IPS-18a (cell line): ENCODE measurements at regions not wholly inside any gene's neighbourhood (a gene's known extent, or its start where the extent isn't known, plus 50 kb on each side); places are given as distances from the start of the nearest gene placed in this dataset.
A peak's percentile ranks its signal among the peaks of the same experiment; 100 is the strongest.

ENCODE experiments used
- H3K27ac ChIP-seq: one replicate; pipeline ENCODE4 v1.5.1; 2013; ENCODE audit warnings: low read length
- H3K27me3 ChIP-seq: one replicate; pipeline ENCODE4 v1.6.1; 2013; ENCODE audit warnings: mild to moderate bottlenecking, low read length; ENCODE audit not compliant: control insufficient read depth, insufficient read depth
- H3K36me3 ChIP-seq: one replicate; pipeline ENCODE4 v1.6.1; 2013; ENCODE audit warnings: low read depth, low read length; ENCODE audit not compliant: control insufficient read depth
- H3K4me1 ChIP-seq: one replicate; pipeline ENCODE4 v1.6.1; 2013; ENCODE audit warnings: low read depth, low read length; ENCODE audit not compliant: control insufficient read depth
- H3K4me3 ChIP-seq: one replicate; pipeline ENCODE4 v1.5.1; 2013; ENCODE audit warnings: low read length
- H3K9ac ChIP-seq: one replicate; pipeline ENCODE4 v1.6.1; 2013; ENCODE audit warnings: mild to moderate bottlenecking, low read length, moderate library complexity
- H3K9me3 ChIP-seq: one replicate; pipeline ENCODE4 v1.6.1; 2013; ENCODE audit warnings: low read depth, low read length; ENCODE audit not compliant: control insufficient read depth

DNA sequence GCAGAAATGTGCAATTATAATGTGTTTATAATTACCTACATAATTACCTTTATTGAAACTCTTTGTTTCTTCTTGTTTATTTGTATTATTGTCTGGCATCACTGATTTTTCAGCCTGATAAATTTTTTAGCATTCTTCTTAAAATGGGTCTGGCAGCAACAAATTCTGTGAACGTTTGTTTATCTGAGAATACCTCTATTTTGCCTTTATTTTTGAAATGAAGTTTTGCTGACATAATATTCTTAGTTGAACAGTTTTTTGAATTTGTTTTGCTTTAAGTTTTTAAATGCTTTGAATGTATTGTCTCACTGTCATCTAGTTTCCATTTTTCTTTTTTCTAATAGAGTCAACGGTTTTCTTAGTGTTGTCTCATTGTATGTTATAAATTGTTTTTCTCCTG lies 1152.0 kb upstream of the CDH2 start:
- no peaks in the 10 kb centered on the region for H3K27me3 ChIP-seq
- no peak overlapping the region for H3K27ac ChIP-seq
- no peaks in the 10 kb centered on the region for H3K9me3 ChIP-seq
- H3K4me1 ChIP-seq = peaks cover 6% of the 10 kb centered on the region
- no peak overlapping the region for H3K4me3 ChIP-seq
- no peaks in the 10 kb centered on the region for H3K36me3 ChIP-seq
- no peak overlapping the region for H3K9ac ChIP-seq

DNA sequence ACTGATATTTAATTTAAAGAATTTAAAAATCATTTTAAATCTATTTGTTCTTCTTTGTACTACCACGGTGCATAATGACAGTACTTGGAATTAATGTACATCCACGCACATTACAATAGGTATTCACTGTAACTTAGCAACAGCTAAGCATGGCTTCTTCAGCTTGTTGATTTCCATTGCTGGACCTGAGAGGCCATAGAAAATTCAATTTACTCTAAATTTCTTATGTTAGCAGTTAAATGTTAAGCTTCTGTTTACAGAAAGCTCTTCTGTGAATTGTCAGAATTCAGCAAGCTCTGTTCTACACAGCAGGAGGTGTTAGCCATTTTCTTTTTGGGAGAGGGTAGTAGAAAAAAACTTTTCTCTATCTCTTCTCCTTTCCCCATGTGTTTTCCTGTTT lies 1149.3 kb upstream of the CDH2 start:
- H3K36me3 ChIP-seq = no peaks in the 10 kb centered on the region
- peak overlapping the region; percentile 9 for H3K27ac ChIP-seq
- H3K27me3 ChIP-seq = no peaks in the 10 kb centered on the region
- H3K4me1 ChIP-seq = peaks cover 6% of the 10 kb centered on the region
- no peak overlapping the region for H3K4me3 ChIP-seq
- no peaks in the 10 kb centered on the region for H3K9me3 ChIP-seq
- no peak overlapping the region for H3K9ac ChIP-seq

DNA sequence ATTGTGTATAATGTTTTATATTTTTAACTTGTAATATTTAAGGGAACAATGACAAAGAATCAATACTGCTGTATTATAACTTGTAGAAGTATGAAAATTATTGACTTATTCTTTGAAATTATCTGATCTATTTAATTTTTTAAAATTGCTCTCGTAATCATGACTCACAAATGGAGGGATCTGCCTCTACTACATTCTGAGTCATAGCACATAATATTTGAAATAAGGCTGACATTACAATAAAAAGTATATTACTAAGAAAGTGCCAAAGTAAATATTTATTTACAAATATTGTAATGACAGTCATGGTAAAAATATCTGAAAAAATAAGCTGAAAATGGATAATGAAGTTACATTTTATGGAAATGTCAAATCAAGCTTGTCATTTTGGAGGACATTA lies 1144.6 kb upstream of the CDH2 start:
- H3K4me3 ChIP-seq = no peak overlapping the region
- peaks cover 5% of the 10 kb centered on the region for H3K4me1 ChIP-seq
- no peak overlapping the region for H3K27ac ChIP-seq
- no peak overlapping the region for H3K9ac ChIP-seq
- no peaks in the 10 kb centered on the region for H3K36me3 ChIP-seq
- no peaks in the 10 kb centered on the region for H3K27me3 ChIP-seq
- H3K9me3 ChIP-seq = no peaks in the 10 kb centered on the region

DNA sequence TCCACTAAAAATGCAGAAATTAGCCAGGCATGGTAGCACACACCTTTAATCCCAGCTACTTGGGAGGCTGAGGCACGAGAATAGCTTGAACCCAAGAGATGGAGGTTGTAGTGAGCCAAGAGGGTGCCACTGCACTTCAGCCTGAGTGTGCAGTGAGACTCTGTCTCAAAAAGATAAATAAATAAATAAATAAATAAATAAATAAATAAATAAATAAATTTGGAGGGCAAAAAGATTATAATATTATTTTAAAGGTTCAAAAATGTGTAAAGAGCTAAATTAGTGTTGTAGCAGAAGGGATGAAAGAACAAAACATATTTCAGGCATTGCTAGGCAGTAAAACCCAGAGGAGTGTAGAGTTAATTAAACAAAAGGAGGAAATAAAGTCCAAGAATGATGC lies 1136.4 kb upstream of the CDH2 start:
- no peak overlapping the region for H3K9ac ChIP-seq
- no peaks in the 10 kb centered on the region for H3K9me3 ChIP-seq
- no peak overlapping the region for H3K4me3 ChIP-seq
- no peaks in the 10 kb centered on the region for H3K36me3 ChIP-seq
- no peak overlapping the region for H3K27ac ChIP-seq
- no peaks in the 10 kb centered on the region for H3K4me1 ChIP-seq
- H3K27me3 ChIP-seq = no peaks in the 10 kb centered on the region

DNA sequence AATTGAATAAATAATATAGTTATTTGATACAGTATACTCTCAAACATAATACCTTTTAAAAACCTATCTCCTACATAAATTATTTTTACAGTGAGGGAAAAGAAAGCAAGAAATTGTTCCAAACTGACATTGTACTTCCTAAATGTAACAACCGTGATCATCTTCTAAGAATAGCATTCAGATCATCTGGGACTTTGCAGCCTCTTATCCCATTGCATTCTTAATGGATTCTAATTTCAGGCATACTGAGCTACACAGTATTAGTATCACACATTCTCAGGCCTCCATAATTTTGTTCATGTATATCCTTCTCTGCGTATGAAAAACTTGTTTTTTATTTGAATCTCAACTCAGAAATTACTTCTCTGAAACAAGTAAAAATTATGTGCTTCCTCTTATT lies 1134.7 kb upstream of the CDH2 start:
- H3K4me3 ChIP-seq = no peak overlapping the region
- H3K4me1 ChIP-seq = no peaks in the 10 kb centered on the region
- H3K36me3 ChIP-seq = no peaks in the 10 kb centered on the region
- no peak overlapping the region for H3K27ac ChIP-seq
- no peaks in the 10 kb centered on the region for H3K27me3 ChIP-seq
- H3K9me3 ChIP-seq = no peaks in the 10 kb centered on the region
- H3K9ac ChIP-seq = no peak overlapping the region

DNA sequence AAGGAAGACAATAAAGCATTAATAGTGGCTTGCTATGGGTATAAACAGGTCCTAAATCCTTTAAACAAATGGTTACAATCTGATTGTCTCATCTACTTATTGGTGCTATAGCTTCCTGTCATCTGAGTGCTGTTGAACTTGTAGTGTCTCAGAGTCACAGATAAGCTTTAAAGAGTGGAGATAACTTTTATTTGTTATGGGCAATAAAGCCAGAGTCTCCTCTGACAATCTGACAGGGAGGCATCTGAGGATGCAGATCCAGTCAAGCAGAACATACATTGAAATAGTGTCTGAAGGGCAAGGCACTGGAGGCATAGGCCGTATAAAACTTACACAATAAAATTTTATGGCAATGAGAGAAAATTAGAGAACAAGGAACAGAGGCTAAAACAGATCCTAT lies 1132.4 kb upstream of the CDH2 start:
- Histone ChIP-seq H3K9ac (no peak overlapping the region), H3K27ac (no peak overlapping the region), H3K4me3 (no peak overlapping the region), H3K4me1 (no peaks in the 10 kb centered on the region), H3K27me3 (no peaks in the 10 kb centered on the region), H3K9me3 (no peaks in the 10 kb centered on the region), H3K36me3 (no peaks in the 10 kb centered on the region)

DNA sequence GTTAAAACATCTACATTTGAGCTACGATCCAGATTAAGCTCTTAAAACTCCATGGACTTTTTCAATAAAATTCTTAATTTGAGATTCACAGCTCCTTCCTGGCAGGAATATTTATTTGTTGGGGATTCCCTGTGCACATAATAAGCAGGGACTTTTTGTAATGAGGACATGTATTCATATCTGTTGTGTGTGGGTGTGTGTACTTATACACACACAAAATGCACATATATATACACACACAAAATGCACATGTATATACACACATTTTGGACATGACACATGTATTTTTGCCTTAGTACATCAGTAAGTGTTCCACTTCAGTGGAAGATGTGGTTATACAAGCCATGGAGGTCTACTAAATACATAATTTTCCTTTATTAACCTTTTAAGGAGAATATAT lies 1131.1 kb upstream of the CDH2 start:
- Histone ChIP-seq H3K27me3 (no peaks in the 10 kb centered on the region), H3K27ac (no peak overlapping the region), H3K4me3 (no peak overlapping the region), H3K4me1 (no peaks in the 10 kb centered on the region), H3K36me3 (no peaks in the 10 kb centered on the region), H3K9me3 (no peaks in the 10 kb centered on the region), H3K9ac (no peak overlapping the region)

DNA sequence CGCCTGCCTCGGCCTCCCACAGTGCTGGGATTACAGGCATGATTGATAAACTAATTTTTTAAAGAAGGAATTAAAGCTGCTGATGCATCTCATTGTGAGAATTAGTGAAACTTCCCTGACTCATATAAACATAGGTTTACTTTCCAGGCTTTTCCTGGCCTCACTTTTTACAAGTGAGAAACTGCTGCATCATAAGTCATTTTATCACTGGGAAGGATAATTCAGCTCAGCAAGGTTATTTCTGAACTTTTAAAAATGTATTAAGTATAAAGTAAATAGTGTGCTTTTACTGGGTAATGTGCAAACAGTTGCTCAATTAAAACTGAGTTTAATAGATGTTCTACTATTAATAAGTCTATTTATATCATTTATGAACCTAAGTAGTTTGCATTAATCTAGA lies 1130.3 kb upstream of the CDH2 start:
- Histone ChIP-seq H3K36me3 (no peaks in the 10 kb centered on the region), H3K4me1 (no peaks in the 10 kb centered on the region), H3K9me3 (no peaks in the 10 kb centered on the region), H3K27me3 (no peaks in the 10 kb centered on the region), H3K27ac (no peak overlapping the region), H3K9ac (no peak overlapping the region), H3K4me3 (no peak overlapping the region)

DNA sequence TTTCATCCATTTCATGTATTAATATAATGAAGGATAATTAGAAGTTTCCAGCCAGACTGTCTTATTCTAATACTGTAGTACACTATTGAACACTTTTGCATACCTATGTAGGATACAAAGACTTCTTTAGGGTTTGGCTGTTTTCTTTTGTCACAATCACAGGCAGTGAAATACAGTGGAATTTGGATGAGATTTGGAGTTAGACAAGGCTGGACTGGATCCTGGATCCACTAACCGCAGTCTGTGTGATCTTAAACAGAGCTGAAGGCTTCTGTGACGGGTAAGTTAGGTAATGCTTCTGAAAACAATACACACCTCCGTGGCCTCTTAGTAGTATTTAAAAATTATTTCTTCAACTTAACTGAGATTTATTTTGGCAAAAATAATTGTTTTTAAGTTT lies 1128.6 kb upstream of the CDH2 start:
- no peaks in the 10 kb centered on the region for H3K36me3 ChIP-seq
- no peak overlapping the region for H3K9ac ChIP-seq
- no peaks in the 10 kb centered on the region for H3K4me1 ChIP-seq
- H3K9me3 ChIP-seq = no peaks in the 10 kb centered on the region
- no peak overlapping the region for H3K4me3 ChIP-seq
- no peak overlapping the region for H3K27ac ChIP-seq
- no peaks in the 10 kb centered on the region for H3K27me3 ChIP-seq

DNA sequence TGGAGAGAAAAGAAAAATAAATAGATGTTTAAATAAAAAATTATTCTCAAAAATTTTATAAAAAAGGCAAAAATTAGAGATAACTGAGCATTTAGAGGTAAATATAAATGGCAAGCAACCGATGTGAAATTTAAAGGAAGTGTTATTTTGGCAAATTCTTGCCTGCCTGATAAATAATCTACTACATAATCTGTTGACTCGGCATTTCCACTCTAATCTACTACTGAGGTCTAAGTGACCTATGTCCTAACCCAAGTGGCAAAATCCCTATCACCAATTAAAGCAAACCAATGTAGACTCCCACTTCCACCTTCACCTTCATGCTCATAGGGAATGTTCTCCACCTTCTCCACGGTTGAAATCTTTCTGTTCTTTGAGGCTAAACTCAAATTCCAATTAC lies 1124.1 kb upstream of the CDH2 start:
- H3K36me3 ChIP-seq = no peaks in the 10 kb centered on the region
- H3K9ac ChIP-seq = no peak overlapping the region
- no peaks in the 10 kb centered on the region for H3K27me3 ChIP-seq
- H3K4me1 ChIP-seq = no peaks in the 10 kb centered on the region
- no peak overlapping the region for H3K27ac ChIP-seq
- no peak overlapping the region for H3K4me3 ChIP-seq
- no peaks in the 10 kb centered on the region for H3K9me3 ChIP-seq

DNA sequence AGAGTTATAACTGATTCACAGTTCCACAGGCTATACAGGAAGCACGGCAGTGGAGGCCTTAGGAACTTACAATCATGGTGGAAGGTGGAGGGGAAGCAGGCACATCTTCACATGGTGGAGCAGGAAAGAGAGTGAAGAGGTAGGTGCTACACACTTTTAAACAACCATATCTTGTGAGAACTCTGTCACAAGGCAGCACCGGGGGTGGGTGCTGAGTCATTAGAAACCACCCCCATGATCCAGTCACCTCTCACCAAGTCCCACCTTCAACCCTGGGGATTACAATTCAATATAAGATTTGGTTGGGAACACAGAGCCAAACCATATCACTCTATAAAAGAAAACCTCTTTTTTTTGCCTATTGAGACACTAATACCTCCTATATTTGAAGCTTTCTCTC lies 1108.5 kb upstream of the CDH2 start:
- no peaks in the 10 kb centered on the region for H3K9me3 ChIP-seq
- no peaks in the 10 kb centered on the region for H3K4me1 ChIP-seq
- no peaks in the 10 kb centered on the region for H3K36me3 ChIP-seq
- H3K27ac ChIP-seq = no peak overlapping the region
- no peak overlapping the region for H3K4me3 ChIP-seq
- H3K9ac ChIP-seq = no peak overlapping the region
- H3K27me3 ChIP-seq = no peaks in the 10 kb centered on the region

DNA sequence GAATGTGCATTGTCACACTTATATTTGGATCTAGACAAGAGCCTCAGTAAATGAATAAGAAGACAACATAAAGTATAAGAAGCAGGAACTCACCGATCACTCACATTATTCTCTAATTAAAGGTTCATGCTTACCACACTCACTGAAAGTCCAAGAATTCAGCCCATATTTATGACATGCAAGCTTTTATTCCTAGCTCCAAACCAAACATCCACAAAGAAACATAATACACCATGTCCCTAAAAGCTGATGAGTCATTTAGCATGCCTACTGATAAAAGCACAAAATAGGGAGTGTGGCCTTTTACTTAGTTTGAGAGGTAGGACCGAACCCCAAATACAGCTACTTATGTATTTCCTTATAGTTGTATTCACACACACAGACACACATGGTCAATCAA lies 1094.6 kb upstream of the CDH2 start:
- Histone ChIP-seq H3K9ac (no peak overlapping the region), H3K27me3 (no peaks in the 10 kb centered on the region), H3K36me3 (no peaks in the 10 kb centered on the region), H3K4me1 (no peaks in the 10 kb centered on the region), H3K9me3 (no peaks in the 10 kb centered on the region), H3K4me3 (no peak overlapping the region), H3K27ac (no peak overlapping the region)

DNA sequence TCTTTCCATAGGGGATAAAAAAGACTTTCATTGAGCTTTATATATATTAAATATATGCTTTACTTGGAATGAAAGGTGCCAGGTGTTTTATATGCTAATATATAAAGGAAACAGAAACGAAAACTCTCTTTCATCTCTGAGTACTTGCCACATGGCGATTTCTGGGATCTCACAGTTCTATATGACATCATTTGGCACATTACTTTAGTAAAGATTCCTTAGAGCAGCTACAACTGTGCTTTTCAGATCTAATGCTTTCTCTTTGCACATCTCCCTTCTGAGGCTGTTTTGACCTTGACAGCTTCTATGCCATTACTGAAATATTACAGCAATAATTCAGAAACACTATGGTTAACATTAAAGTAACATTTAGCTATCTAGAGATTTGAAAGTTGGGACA lies 1082.9 kb upstream of the CDH2 start:
- H3K27me3 ChIP-seq = no peaks in the 10 kb centered on the region
- H3K4me1 ChIP-seq = no peaks in the 10 kb centered on the region
- H3K4me3 ChIP-seq = no peak overlapping the region
- no peak overlapping the region for H3K27ac ChIP-seq
- no peaks in the 10 kb centered on the region for H3K9me3 ChIP-seq
- no peaks in the 10 kb centered on the region for H3K36me3 ChIP-seq
- no peak overlapping the region for H3K9ac ChIP-seq
